C4-2B (cell line): ENCODE measurements at regions not wholly inside any gene's neighbourhood (a gene's known extent, or its start where the extent isn't known, plus 50 kb on each side); places are given as distances from the start of the nearest gene placed in this dataset.

Source experiments
- CTCF ChIP-seq: fragments of 450-650 bp; conservative IDR thresholded peaks from 2 replicates; pipeline ENCODE4 v1.5.1; 2017; ENCODE audit warnings: mild to moderate bottlenecking
- ZFX ChIP-seq: fragments of 450-650 bp; IDR thresholded peaks from 2 replicates; pipeline ENCODE4 v1.6.1; 2017

GRCh38 chr22:47566491-47566890 is 804.0 kb downstream of the TBC1D22A start:
- TF ChIP-seq CTCF: no peak
- TF ChIP-seq ZFX: no peak
